Testis (tissue), 2 donors: ENCODE measurements at regions not wholly inside any gene's neighbourhood (a gene's known extent, or its start where the extent isn't known, plus 50 kb on each side); places are given as distances from the start of the nearest gene placed in this dataset.
A peak's percentile ranks its signal among the peaks of the same experiment; 100 is the strongest.

ENCODE experiments used
- DNase-seq: peaks from one replicate; pipeline ENCODE4 v3.0.0-alpha.2; 2019
- H3K27ac ChIP-seq, 2 donors: fragments of 200-600 bp; sonication (generic); one replicate each; pipeline ENCODE4 v1.5.1; 2019
- H3K27me3 ChIP-seq: fragments of 200-600 bp; sonication (generic); one replicate; pipeline ENCODE4 v1.5.1; 2019
- H3K36me3 ChIP-seq: fragments of 200-600 bp; sonication (generic); one replicate; pipeline ENCODE4 v1.5.1; 2017; ENCODE audit warnings: low read depth; ENCODE audit errors: missing control alignments
- H3K4me1 ChIP-seq: fragments of 200-600 bp; sonication (generic); one replicate; pipeline ENCODE4 v1.5.1; 2019
- H3K4me3 ChIP-seq, 2 donors: fragments of 200-600 bp; sonication (generic); one replicate each; pipeline ENCODE4 v1.5.1; 2017 to 2019
- H3K9me3 ChIP-seq: fragments of 200-600 bp; sonication (generic); one replicate; pipeline ENCODE4 v1.5.1; 2017
- POLR2A ChIP-seq: fragments of 450-650 bp; IDR thresholded peaks from one replicate; pipeline ENCODE4 v1.6.1; 2017; ENCODE audit warnings: antibody characterized with exemption, mild to moderate bottlenecking, moderate library complexity
- WGBS, 2 donors: methylation state at CpG; one replicate each; pipeline ENCODE4 v1.1.5; 2018; 5-methylcytosine and 5-hydroxymethylcytosine counted together
- intact Hi-C: fragments of 100-400 bp; cut with DNase I; formaldehyde crosslinking; loops from one replicate; pipeline ENCODE4 v1.15.1; 2023; ENCODE audit warnings: low total_unique reads
- TF ChIP-seq, protein P1 (sequence below), 3 experiments: fragments of 450-650 bp in 2 of 3; fragments of 200-600 bp in 1 of 3; sonication (generic) in 1 of 3; IDR thresholded peaks; one replicate each; pipeline ENCODE4 v1.5.1; 2016 to 2019; ENCODE audit warnings: antibody characterized with exemption in 3 of 3, mild to moderate bottlenecking in 2 of 3, moderate library complexity in 1 of 3

- Histone ChIP-seq H3K27ac (peak overlapping the region in 1 of 2 donors; percentile 32), H3K27me3 (no peaks in the 10 kb centered on the region), H3K36me3 (no peaks in the 10 kb centered on the region), H3K4me1 (peaks cover 25% of the 10 kb centered on the region), H3K4me3 (no peak overlapping the region), H3K9me3 (no peaks in the 10 kb centered on the region)
- 27 to 48% methylated on average over 6 of the region's 6 CpGs for WGBS, 2 donors
- peak; percentile 76 for DNase-seq
- TF ChIP-seq, protein P1, sequence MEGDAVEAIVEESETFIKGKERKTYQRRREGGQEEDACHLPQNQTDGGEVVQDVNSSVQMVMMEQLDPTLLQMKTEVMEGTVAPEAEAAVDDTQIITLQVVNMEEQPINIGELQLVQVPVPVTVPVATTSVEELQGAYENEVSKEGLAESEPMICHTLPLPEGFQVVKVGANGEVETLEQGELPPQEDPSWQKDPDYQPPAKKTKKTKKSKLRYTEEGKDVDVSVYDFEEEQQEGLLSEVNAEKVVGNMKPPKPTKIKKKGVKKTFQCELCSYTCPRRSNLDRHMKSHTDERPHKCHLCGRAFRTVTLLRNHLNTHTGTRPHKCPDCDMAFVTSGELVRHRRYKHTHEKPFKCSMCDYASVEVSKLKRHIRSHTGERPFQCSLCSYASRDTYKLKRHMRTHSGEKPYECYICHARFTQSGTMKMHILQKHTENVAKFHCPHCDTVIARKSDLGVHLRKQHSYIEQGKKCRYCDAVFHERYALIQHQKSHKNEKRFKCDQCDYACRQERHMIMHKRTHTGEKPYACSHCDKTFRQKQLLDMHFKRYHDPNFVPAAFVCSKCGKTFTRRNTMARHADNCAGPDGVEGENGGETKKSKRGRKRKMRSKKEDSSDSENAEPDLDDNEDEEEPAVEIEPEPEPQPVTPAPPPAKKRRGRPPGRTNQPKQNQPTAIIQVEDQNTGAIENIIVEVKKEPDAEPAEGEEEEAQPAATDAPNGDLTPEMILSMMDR (IDR thresholded peaks at IDR 0.05), result no peak
- no peak for TF ChIP-seq POLR2A
- intact Hi-C loops, result no loop called here
Measured at GRCh38 chr1:59057211-59057694, 239.6 kb upstream of the FGGY start.

GRCh38 chr1:59057796-59058195 lies 239.1 kb upstream of the FGGY start:
- no peak overlapping the region for H3K4me3 ChIP-seq
- peaks cover 25% of the 10 kb centered on the region for H3K4me1 ChIP-seq
- no peak for DNase-seq
- no peaks in the 10 kb centered on the region for H3K27me3 ChIP-seq
- peak overlapping the region in 1 of 2 donors; percentile 6 for H3K27ac ChIP-seq
- H3K9me3 ChIP-seq, result no peaks in the 10 kb centered on the region
- WGBS, 2 donors, result 82 to 91% methylated on average over 3 of the region's 3 CpGs
- intact Hi-C loops, result no loop called here
- no peak for TF ChIP-seq POLR2A
- TF ChIP-seq, protein P1 (IDR thresholded peaks at IDR 0.05), result no peak
- H3K36me3 ChIP-seq, result no peaks in the 10 kb centered on the region

GRCh38 chr1:59058665-59059439 lies 238.0 kb upstream of the FGGY start:
- no peaks in the 10 kb centered on the region for H3K27me3 ChIP-seq
- H3K4me1 ChIP-seq, result peaks cover 25% of the 10 kb centered on the region
- H3K27ac ChIP-seq, result peak overlapping the region in 1 of 2 donors; percentile 65
- no peaks in the 10 kb centered on the region for H3K9me3 ChIP-seq
- peak; percentile 16 for DNase-seq
- H3K36me3 ChIP-seq, result no peaks in the 10 kb centered on the region
- WGBS, 2 donors, result 74% methylated on average over 5 of the region's 5 CpGs
- intact Hi-C loops, result no loop called here
- TF ChIP-seq, protein P1 (IDR thresholded peaks at IDR 0.05), result no peak
- no peak for TF ChIP-seq POLR2A
- H3K4me3 ChIP-seq, result no peak overlapping the region

DNA sequence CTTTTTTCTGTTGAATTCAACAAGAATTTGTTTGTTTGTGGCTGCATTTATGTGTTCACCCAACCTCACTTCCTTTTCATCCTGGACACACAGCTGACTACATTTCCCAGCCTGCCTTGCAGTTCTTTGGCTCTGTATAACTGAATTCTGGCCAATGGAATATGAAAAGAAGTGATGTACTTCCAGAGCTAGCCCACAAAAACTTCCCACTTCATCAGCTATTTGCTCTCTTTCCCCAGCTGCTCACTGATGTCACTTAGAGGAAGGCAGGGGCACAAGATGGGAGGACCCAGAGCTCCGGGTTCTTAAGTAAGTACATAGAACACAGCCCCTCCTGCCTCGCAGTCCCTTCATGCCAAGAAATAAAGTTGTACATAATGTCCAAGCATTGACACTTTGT lies 235.0 kb upstream of the FGGY start:
- peak; percentile 91 for DNase-seq
- intact Hi-C loops, result no loop called here
- Histone ChIP-seq H3K36me3 (no peaks in the 10 kb centered on the region), H3K4me3 (peak overlapping the region; percentile 14 to 33), H3K9me3 (no peaks in the 10 kb centered on the region), H3K27ac (peak overlapping the region in 1 of 2 donors; percentile 77), H3K4me1 (peaks cover 17% of the 10 kb centered on the region), H3K27me3 (no peaks in the 10 kb centered on the region)
- no peak for TF ChIP-seq POLR2A
- TF ChIP-seq, protein P1 (IDR thresholded peaks at IDR 0.05), result no peak
- 18 to 43% methylated on average over 2 of the region's 2 CpGs for WGBS, 2 donors
